Nephron (organoid): ENCODE measurements at regions not wholly inside any gene's neighbourhood (a gene's known extent, or its start where the extent isn't known, plus 50 kb on each side); places are given as distances from the start of the nearest gene placed in this dataset.
A peak's percentile ranks its signal among the peaks of the same experiment; 100 is the strongest.

Source experiments
- H3K27ac Mint-ChIP-seq, 3 experiments: 2 replicates each; pipeline ENCODE4 v1.8.0; 2020; ENCODE audit warnings: mixed read lengths in 3 of 3, mild to moderate bottlenecking in 2 of 3, moderate library complexity in 1 of 3
- H3K27me3 Mint-ChIP-seq: 2 replicates; pipeline ENCODE4 v1.8.0; 2021; ENCODE audit warnings: low read depth, mild to moderate bottlenecking, moderate library complexity, mixed read lengths
- H3K36me3 Mint-ChIP-seq: 2 replicates; pipeline ENCODE4 v1.8.0; 2020; ENCODE audit warnings: low read depth, mixed read lengths
- H3K4me1 Mint-ChIP-seq: 2 replicates; pipeline ENCODE4 v1.8.0; 2020; ENCODE audit warnings: mixed read lengths
- H3K4me3 Mint-ChIP-seq, 3 experiments: 2 replicates each; pipeline ENCODE4 v1.8.0; 2020; ENCODE audit warnings: mild to moderate bottlenecking in 3 of 3, mixed read lengths in 3 of 3, moderate library complexity in 2 of 3
- H3K9me3 Mint-ChIP-seq: 2 replicates; pipeline ENCODE4 v1.8.0; 2020; ENCODE audit warnings: mixed read lengths
- TF ChIP-seq, protein P1 (sequence below), 3 experiments: fragments of 200-600 bp; sonication (generic); IDR thresholded peaks; one replicate each; pipeline ENCODE4 v1.5.0; 2021; ENCODE audit warnings: antibody characterized with exemption in 3 of 3; ENCODE audit not compliant: unreplicated experiment in 3 of 3

DNA sequence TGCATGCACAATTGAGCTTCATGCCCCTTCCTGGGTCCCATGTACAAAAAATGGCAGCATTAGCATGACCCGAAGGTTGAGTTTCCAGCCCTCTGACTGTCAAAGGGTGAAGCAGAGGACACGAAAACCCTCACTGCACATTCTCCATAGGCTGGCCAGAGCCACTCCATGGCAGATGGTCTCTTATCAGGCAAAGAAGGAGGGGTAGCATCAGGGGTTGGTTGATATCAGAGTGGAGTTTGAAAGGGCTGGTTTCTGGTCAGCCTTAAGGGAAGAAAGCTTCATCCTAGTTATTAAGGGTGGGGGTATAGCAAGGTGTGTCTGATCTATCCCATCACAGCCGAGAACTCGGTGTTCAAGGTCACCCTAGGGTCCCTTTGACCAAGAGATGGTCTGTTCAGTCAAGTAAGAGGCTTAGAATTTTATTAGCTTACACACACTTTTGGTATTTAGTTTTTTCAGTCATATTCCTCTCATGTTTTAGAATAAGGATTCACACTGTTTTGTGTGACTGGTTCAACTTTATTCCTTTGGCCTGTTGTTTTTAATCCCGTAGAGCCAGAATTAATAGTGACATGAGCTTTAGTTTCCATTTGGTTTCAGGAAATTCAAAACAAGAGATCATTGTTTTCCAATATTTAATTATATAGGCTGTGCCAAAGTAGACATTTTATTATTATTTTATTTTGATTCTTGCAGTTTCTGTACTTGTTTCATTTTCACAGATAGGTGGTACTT is 199.9 kb upstream of the FMN2 start:
- Mint-ChIP-seq H3K27ac (no peak overlapping the region), H3K27me3 (no peaks in the 10 kb centered on the region), H3K9me3 (no peaks in the 10 kb centered on the region), H3K4me1 (no peaks in the 10 kb centered on the region), H3K4me3 (no peak overlapping the region), H3K36me3 (no peaks in the 10 kb centered on the region)
- TF ChIP-seq, protein P1, sequence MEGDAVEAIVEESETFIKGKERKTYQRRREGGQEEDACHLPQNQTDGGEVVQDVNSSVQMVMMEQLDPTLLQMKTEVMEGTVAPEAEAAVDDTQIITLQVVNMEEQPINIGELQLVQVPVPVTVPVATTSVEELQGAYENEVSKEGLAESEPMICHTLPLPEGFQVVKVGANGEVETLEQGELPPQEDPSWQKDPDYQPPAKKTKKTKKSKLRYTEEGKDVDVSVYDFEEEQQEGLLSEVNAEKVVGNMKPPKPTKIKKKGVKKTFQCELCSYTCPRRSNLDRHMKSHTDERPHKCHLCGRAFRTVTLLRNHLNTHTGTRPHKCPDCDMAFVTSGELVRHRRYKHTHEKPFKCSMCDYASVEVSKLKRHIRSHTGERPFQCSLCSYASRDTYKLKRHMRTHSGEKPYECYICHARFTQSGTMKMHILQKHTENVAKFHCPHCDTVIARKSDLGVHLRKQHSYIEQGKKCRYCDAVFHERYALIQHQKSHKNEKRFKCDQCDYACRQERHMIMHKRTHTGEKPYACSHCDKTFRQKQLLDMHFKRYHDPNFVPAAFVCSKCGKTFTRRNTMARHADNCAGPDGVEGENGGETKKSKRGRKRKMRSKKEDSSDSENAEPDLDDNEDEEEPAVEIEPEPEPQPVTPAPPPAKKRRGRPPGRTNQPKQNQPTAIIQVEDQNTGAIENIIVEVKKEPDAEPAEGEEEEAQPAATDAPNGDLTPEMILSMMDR (IDR thresholded peaks at IDR 0.05; ENCODE audit: unreplicated experiment in 3 of 3) = no peak

DNA sequence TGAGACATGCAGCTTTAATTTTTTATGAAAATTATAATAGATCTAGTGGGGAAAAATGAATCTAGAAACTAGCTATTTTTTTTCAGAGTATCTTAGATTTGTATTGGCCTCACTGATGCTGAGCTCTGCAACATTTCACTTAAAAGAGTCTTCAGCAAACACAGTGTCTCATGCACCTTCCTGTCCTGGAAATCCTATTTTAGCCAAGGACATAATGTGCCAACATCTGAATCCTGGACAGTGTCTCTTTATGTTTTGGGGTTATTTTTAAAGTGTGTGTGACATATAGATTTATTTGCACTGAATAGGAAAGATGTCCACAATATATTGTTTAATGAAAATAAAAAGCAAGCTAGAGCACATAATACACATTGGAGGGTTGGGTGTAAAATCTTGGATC is 199.1 kb upstream of the FMN2 start:
- no peaks in the 10 kb centered on the region for H3K9me3 Mint-ChIP-seq
- H3K27ac Mint-ChIP-seq = no peak overlapping the region
- TF ChIP-seq, protein P1 (IDR thresholded peaks at IDR 0.05; ENCODE audit: unreplicated experiment in 3 of 3) = no peak
- H3K4me1 Mint-ChIP-seq = peaks cover 3% of the 10 kb centered on the region
- no peaks in the 10 kb centered on the region for H3K36me3 Mint-ChIP-seq
- no peak overlapping the region for H3K4me3 Mint-ChIP-seq
- H3K27me3 Mint-ChIP-seq = no peaks in the 10 kb centered on the region

DNA sequence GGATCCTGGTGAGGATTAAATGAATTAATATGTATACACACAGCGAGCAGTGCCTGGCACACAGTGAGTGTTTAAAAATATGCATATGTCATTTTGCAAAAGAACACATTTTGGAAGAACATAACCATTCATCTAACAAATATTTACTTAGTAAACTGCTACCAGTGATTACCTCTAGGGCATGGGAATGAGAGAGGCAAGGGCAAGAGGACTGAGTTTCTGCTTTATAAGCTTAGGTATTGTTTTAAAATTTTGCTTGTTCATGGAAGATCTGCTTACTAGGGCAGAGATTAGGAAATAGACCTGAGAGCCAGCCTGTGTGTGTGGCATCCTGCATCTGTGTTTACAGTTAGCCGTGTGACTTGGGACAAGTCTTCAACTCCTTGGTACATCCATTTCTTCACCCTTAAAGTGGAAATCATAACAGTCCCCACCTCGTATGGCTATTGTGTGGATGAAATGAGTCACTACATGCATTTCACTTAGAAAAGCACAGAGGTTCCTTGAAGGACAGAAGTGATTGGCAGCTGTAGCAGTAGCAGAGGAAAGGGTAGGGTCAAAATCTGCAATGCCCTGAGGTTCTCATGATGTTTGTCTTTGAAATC is 198.5 kb upstream of the FMN2 start:
- Mint-ChIP-seq H3K4me3 (no peak overlapping the region), H3K27me3 (no peaks in the 10 kb centered on the region), H3K27ac (no peak overlapping the region), H3K9me3 (no peaks in the 10 kb centered on the region), H3K4me1 (peaks cover 9% of the 10 kb centered on the region), H3K36me3 (no peaks in the 10 kb centered on the region)
- TF ChIP-seq, protein P1 (IDR thresholded peaks at IDR 0.05; ENCODE audit: unreplicated experiment in 3 of 3) = no peak

DNA sequence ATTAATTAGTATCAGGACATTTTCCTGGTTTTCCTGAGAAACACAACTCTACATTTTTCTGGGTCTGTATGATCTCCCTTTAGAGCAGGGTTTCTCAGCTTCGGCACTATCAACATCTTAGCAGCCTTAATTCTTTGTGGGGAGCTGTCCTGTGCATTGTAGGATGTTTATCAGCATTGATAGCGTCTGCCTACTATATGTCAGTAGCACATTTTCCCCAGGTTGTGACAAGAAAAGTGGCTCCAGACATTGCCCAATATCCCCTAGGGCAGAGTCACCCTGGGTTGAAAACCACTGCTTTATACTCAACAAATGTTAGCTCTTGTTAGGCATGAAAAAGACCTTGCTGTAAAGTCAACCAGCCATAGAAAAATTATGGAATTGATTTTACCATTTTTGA is 195.1 kb upstream of the FMN2 start:
- no peaks in the 10 kb centered on the region for H3K27me3 Mint-ChIP-seq
- peaks cover 12% of the 10 kb centered on the region for H3K4me1 Mint-ChIP-seq
- no peaks in the 10 kb centered on the region for H3K36me3 Mint-ChIP-seq
- peak overlapping the region in 1 of 3 experiments; percentile 83 for H3K27ac Mint-ChIP-seq
- TF ChIP-seq, protein P1 (IDR thresholded peaks at IDR 0.05; ENCODE audit: unreplicated experiment in 3 of 3) = no peak
- no peak overlapping the region for H3K4me3 Mint-ChIP-seq
- H3K9me3 Mint-ChIP-seq = no peaks in the 10 kb centered on the region

DNA sequence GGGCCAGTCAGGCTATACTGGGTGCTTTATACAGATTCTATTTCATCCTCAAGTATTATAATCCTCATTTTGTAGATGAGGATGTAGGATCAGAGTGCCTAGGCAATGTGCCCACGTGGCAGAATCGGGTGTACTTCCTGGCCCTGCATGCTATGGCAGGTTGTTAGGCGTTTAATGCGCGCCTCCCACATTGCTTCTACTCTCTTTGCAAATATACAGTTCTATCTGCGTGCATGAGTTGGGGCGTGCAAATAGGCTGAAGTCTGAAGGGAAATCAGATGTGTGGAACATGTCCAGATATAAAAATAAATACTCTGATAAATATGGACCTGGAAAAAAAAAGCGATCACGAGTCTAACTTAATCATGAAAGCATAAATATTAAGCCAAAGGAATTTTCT is 194.7 kb upstream of the FMN2 start:
- Mint-ChIP-seq H3K27ac (peak overlapping the region; percentile 26 to 83 (median 33)), H3K4me1 (peaks cover 12% of the 10 kb centered on the region), H3K36me3 (no peaks in the 10 kb centered on the region), H3K4me3 (no peak overlapping the region), H3K27me3 (no peaks in the 10 kb centered on the region), H3K9me3 (no peaks in the 10 kb centered on the region)
- TF ChIP-seq, protein P1 (IDR thresholded peaks at IDR 0.05; ENCODE audit: unreplicated experiment in 3 of 3) = no peak

DNA sequence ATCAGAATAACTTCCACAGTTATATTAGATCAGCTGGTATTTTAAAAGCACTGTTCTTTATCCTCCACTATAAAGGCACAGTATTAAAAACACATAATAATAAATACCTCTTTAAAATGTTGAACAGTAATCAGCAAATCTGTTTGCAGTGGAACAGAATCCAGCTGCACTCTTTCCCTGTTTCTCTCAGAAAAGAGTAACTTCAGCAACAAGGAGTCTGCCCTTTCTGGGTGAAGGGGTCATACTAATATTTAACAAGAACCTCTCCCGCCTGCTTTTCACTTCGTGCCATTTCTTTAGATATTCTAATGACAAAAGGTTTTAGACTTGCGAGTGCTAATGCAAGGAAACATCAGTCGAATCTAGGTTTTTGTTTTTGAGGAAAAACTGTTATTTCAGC is 194.2 kb upstream of the FMN2 start:
- Mint-ChIP-seq H3K36me3 (no peaks in the 10 kb centered on the region), H3K9me3 (no peaks in the 10 kb centered on the region), H3K27me3 (no peaks in the 10 kb centered on the region), H3K4me3 (peak overlapping the region; percentile 40 to 59 (median 59)), H3K27ac (peak overlapping the region; percentile 26 to 83 (median 33)), H3K4me1 (peaks cover 12% of the 10 kb centered on the region)
- TF ChIP-seq, protein P1 (IDR thresholded peaks at IDR 0.05; ENCODE audit: unreplicated experiment in 3 of 3) = no peak
